Nephron progenitor cell (in vitro differentiated cells): ENCODE measurements at regions not wholly inside any gene's neighbourhood (a gene's known extent, or its start where the extent isn't known, plus 50 kb on each side); places are given as distances from the start of the nearest gene placed in this dataset.
A peak's percentile ranks its signal among the peaks of the same experiment; 100 is the strongest.

Source experiments
- DNase-seq: peaks from one replicate; pipeline ENCODE4 v3.0.0; 2021
- H3K27ac Mint-ChIP-seq: 2 replicates; pipeline ENCODE4 v1.8.0; 2021; ENCODE audit warnings: mild to moderate bottlenecking, moderate library complexity, mixed read lengths
- H3K27me3 Mint-ChIP-seq: 2 replicates; pipeline ENCODE4 v1.8.0; 2021; ENCODE audit warnings: mild to moderate bottlenecking, low read depth, mixed read lengths; ENCODE audit not compliant: poor library complexity
- H3K36me3 Mint-ChIP-seq: 2 replicates; pipeline ENCODE4 v1.8.0; 2021; ENCODE audit warnings: low read depth, mixed read lengths
- H3K4me1 Mint-ChIP-seq: 2 replicates; pipeline ENCODE4 v1.8.0; 2021; ENCODE audit warnings: mixed read lengths
- H3K4me3 Mint-ChIP-seq: 2 replicates; pipeline ENCODE4 v1.8.0; 2021; ENCODE audit warnings: mild to moderate bottlenecking, moderate library complexity, mixed read lengths
- H3K9me3 Mint-ChIP-seq: 2 replicates; pipeline ENCODE4 v1.8.0; 2021; ENCODE audit warnings: mild to moderate bottlenecking, moderate library complexity, mixed read lengths
- CTCF ChIP-seq: fragments of 200-600 bp; sonication (generic); IDR thresholded peaks from 2 replicates; pipeline ENCODE4 v1.5.0; 2021; ENCODE audit warnings: antibody characterized with exemption

GRCh38 chr2:66306483-66306882, 128.4 kb upstream of the MEIS1 start:
- TF ChIP-seq CTCF, result no peak
- peaks cover 17% of the 10 kb centered on the region for H3K9me3 Mint-ChIP-seq
- peaks cover 40% of the 10 kb centered on the region for H3K4me1 Mint-ChIP-seq
- H3K27me3 Mint-ChIP-seq, result no peaks in the 10 kb centered on the region
- peaks cover 7% of the 10 kb centered on the region for H3K36me3 Mint-ChIP-seq
- no peak for DNase-seq
- no peak overlapping the region for H3K27ac Mint-ChIP-seq
- no peak overlapping the region for H3K4me3 Mint-ChIP-seq

- no peak overlapping the region for H3K4me3 Mint-ChIP-seq
- H3K4me1 Mint-ChIP-seq, result peaks cover 48% of the 10 kb centered on the region
- H3K27me3 Mint-ChIP-seq, result peaks cover 4% of the 10 kb centered on the region
- no peak overlapping the region for H3K27ac Mint-ChIP-seq
- H3K9me3 Mint-ChIP-seq, result peaks cover 10% of the 10 kb centered on the region
- H3K36me3 Mint-ChIP-seq, result peaks cover 4% of the 10 kb centered on the region
- no peak for DNase-seq
- no peak for TF ChIP-seq CTCF
Measured at GRCh38 chr2:66305718-66306117, 129.2 kb upstream of the MEIS1 start.

GRCh38 chr2:66303471-66303870, 131.5 kb upstream of the MEIS1 start:
- Mint-ChIP-seq H3K27ac (no peak overlapping the region), H3K4me1 (peaks cover 63% of the 10 kb centered on the region), H3K27me3 (peaks cover 6% of the 10 kb centered on the region), H3K4me3 (no peak overlapping the region), H3K9me3 (no peaks in the 10 kb centered on the region), H3K36me3 (no peaks in the 10 kb centered on the region)
- no peak for DNase-seq
- no peak for TF ChIP-seq CTCF

GRCh38 chr2:66301767-66302140, 133.2 kb upstream of the MEIS1 start:
- DNase-seq, result no peak
- H3K9me3 Mint-ChIP-seq, result no peaks in the 10 kb centered on the region
- H3K27ac Mint-ChIP-seq, result no peak overlapping the region
- H3K27me3 Mint-ChIP-seq, result peaks cover 6% of the 10 kb centered on the region
- H3K36me3 Mint-ChIP-seq, result no peaks in the 10 kb centered on the region
- no peak for TF ChIP-seq CTCF
- no peak overlapping the region for H3K4me3 Mint-ChIP-seq
- peaks cover 57% of the 10 kb centered on the region for H3K4me1 Mint-ChIP-seq

- no peak overlapping the region for H3K4me3 Mint-ChIP-seq
- peak overlapping the region; percentile 46 for H3K27ac Mint-ChIP-seq
- DNase-seq, result no peak
- H3K9me3 Mint-ChIP-seq, result no peaks in the 10 kb centered on the region
- peaks cover 6% of the 10 kb centered on the region for H3K27me3 Mint-ChIP-seq
- no peaks in the 10 kb centered on the region for H3K36me3 Mint-ChIP-seq
- no peak for TF ChIP-seq CTCF
- H3K4me1 Mint-ChIP-seq, result peaks cover 52% of the 10 kb centered on the region
Measured at GRCh38 chr2:66301022-66301766, 133.7 kb upstream of the MEIS1 start.

GRCh38 chr2:66283787-66284186, 151.1 kb upstream of the MEIS1 start:
- Mint-ChIP-seq H3K4me3 (no peak overlapping the region), H3K27me3 (no peaks in the 10 kb centered on the region), H3K4me1 (peaks cover 4% of the 10 kb centered on the region), H3K27ac (no peak overlapping the region), H3K9me3 (peaks cover 18% of the 10 kb centered on the region), H3K36me3 (no peaks in the 10 kb centered on the region)
- no peak for DNase-seq
- TF ChIP-seq CTCF, result no peak
